ENCODE measurements at regions not wholly inside any gene's neighbourhood (a gene's known extent, or its start where the extent isn't known, plus 50 kb on each side); places are given as distances from the start of the nearest gene placed in this dataset.

- DNase-seq = no peak
- intact Hi-C loops (cut with micrococcal nuclease) = no loop called here
- H3K36me3 ChIP-seq = no peaks in the 10 kb centered on the region
- H3K4me1 ChIP-seq = peaks cover 8% of the 10 kb centered on the region
- no peak overlapping the region for H3K27ac ChIP-seq (replicated peaks)
- TF ChIP-seq CTCF (IDR thresholded peaks at IDR 0.05; ENCODE audit: borderline replicate concordance) = no peak
- no peaks in the 10 kb centered on the region for H3K9me3 ChIP-seq (replicated peaks)
- H3K4me3 ChIP-seq = no peak overlapping the region
- peaks cover 3% of the 10 kb centered on the region for H3K27me3 ChIP-seq (ENCODE audit: low read depth)
These were observed 223.7 kb downstream of the SLC4A3 start for GRCh38 chr2:219851169-219851568.

GRCh38 chr2:219851801-219852481 is 224.5 kb downstream of the SLC4A3 start:
- H3K36me3 ChIP-seq = no peaks in the 10 kb centered on the region
- no peaks in the 10 kb centered on the region for H3K9me3 ChIP-seq (replicated peaks)
- H3K27me3 ChIP-seq (ENCODE audit: low read depth) = peaks cover 3% of the 10 kb centered on the region
- H3K27ac ChIP-seq (replicated peaks) = no peak overlapping the region
- peak overlapping the region; percentile 47 for H3K4me3 ChIP-seq
- peaks cover 8% of the 10 kb centered on the region for H3K4me1 ChIP-seq
- intact Hi-C loops (cut with micrococcal nuclease) = no loop called here
- TF ChIP-seq CTCF (IDR thresholded peaks at IDR 0.05; ENCODE audit: borderline replicate concordance) = no peak
- DNase-seq = peak; percentile 18

GRCh38 chr2:219852626-219853025 is 225.2 kb downstream of the SLC4A3 start:
- TF ChIP-seq CTCF (IDR thresholded peaks at IDR 0.05; ENCODE audit: borderline replicate concordance) = no peak
- Histone ChIP-seq H3K36me3 (no peaks in the 10 kb centered on the region), H3K9me3 (replicated peaks) (no peaks in the 10 kb centered on the region), H3K27me3 (ENCODE audit: low read depth) (peaks cover 3% of the 10 kb centered on the region), H3K4me1 (peaks cover 8% of the 10 kb centered on the region), H3K4me3 (no peak overlapping the region), H3K27ac (replicated peaks) (no peak overlapping the region)
- intact Hi-C loops (cut with micrococcal nuclease) = no loop called here
- DNase-seq = no peak

- Histone ChIP-seq H3K4me1 (peaks cover 7% of the 10 kb centered on the region), H3K36me3 (no peaks in the 10 kb centered on the region), H3K4me3 (no peak overlapping the region), H3K9me3 (replicated peaks) (no peaks in the 10 kb centered on the region), H3K27ac (replicated peaks) (no peak overlapping the region), H3K27me3 (ENCODE audit: low read depth) (peaks cover 8% of the 10 kb centered on the region)
- no peak for DNase-seq
- intact Hi-C loops (cut with micrococcal nuclease) = no loop called here
- no peak for TF ChIP-seq CTCF (IDR thresholded peaks at IDR 0.05; ENCODE audit: borderline replicate concordance)
These were observed 229.2 kb downstream of the SLC4A3 start for GRCh38 chr2:219856602-219857001.

- TF ChIP-seq CTCF (IDR thresholded peaks at IDR 0.05; ENCODE audit: borderline replicate concordance) = no peak
- Histone ChIP-seq H3K27ac (replicated peaks) (no peak overlapping the region), H3K27me3 (ENCODE audit: low read depth) (peaks cover 8% of the 10 kb centered on the region), H3K9me3 (replicated peaks) (no peaks in the 10 kb centered on the region), H3K36me3 (no peaks in the 10 kb centered on the region), H3K4me3 (no peak overlapping the region), H3K4me1 (no peaks in the 10 kb centered on the region)
- intact Hi-C loops (cut with micrococcal nuclease) = no loop called here
- DNase-seq = no peak
These were observed 230.3 kb downstream of the SLC4A3 start for GRCh38 chr2:219857751-219858150.
